Vagina (tissue), 2 donors: ENCODE measurements at regions not wholly inside any gene's neighbourhood (a gene's known extent, or its start where the extent isn't known, plus 50 kb on each side); places are given as distances from the start of the nearest gene placed in this dataset.

ENCODE experiments used
- DNase-seq, 2 donors: peaks; one replicate each; pipeline ENCODE4 v3.0.0-alpha.2; 2017; ENCODE audit errors: extremely low spot score in 2 of 2
- H3K27ac ChIP-seq: fragments of 200-600 bp; sonication (generic); one replicate; pipeline ENCODE4 v1.5.1; 2019
- H3K27me3 ChIP-seq: fragments of 200-600 bp; sonication (generic); one replicate; pipeline ENCODE4 v1.5.1; 2019
- H3K36me3 ChIP-seq, 2 donors: fragments of 200-600 bp; sonication (generic); one replicate each; pipeline ENCODE4 v1.5.1; 2017 to 2019
- H3K4me1 ChIP-seq: fragments of 200-600 bp; sonication (generic); one replicate; pipeline ENCODE4 v1.5.1; 2019
- H3K4me3 ChIP-seq, 2 donors: fragments of 200-600 bp; sonication (generic); 1 replicate in 1 of 2; 2 replicates in 1 of 2; pipeline ENCODE4 v1.5.1; 2016 to 2019
- H3K9me3 ChIP-seq: fragments of 200-600 bp; sonication (generic); one replicate; pipeline ENCODE4 v1.5.1; 2019
- CTCF ChIP-seq, 3 experiments: fragments of 450-650 bp in 2 of 3; fragments of 200-600 bp in 1 of 3; sonication (generic) in 1 of 3; IDR thresholded peaks; one replicate each; pipeline ENCODE4 v1.5.1; 2017 to 2019; ENCODE audit warnings: antibody characterized with exemption in 3 of 3, mild to moderate bottlenecking in 2 of 3, moderate library complexity in 2 of 3
- POLR2A ChIP-seq, 2 donors: fragments of 450-650 bp; IDR thresholded peaks; one replicate each; pipeline ENCODE4 v1.6.1; 2017; ENCODE audit warnings: antibody characterized with exemption in 2 of 2, mild to moderate bottlenecking in 2 of 2, moderate library complexity in 2 of 2
- POLR2AphosphoS5 ChIP-seq, 2 donors: sonication (generic); formaldehyde crosslinking; IDR thresholded peaks; one replicate each; pipeline ENCODE4 v1.9.0; 2017; ENCODE audit warnings: antibody characterized with exemption in 2 of 2, mild to moderate bottlenecking in 2 of 2, low read depth in 1 of 2; ENCODE audit not compliant: insufficient read depth in 1 of 2
- intact Hi-C: fragments of 100-400 bp; cut with DNase I; formaldehyde crosslinking; loops from one replicate; pipeline ENCODE4 v1.15.1; 2023

GRCh38 chr7:25444991-25445390 is 216.7 kb upstream of the NPVF start:
- TF ChIP-seq POLR2AphosphoS5 (IDR thresholded peaks at IDR 0.05; ENCODE audit: insufficient read depth in 1 of 2, low read depth in 1 of 2): no peak
- TF ChIP-seq CTCF (IDR thresholded peaks at IDR 0.05): no peak
- no peak for TF ChIP-seq POLR2A (IDR thresholded peaks at IDR 0.05)
- H3K27ac ChIP-seq: no peak overlapping the region
- no peaks in the 10 kb centered on the region for H3K4me1 ChIP-seq
- H3K27me3 ChIP-seq: no peaks in the 10 kb centered on the region
- no peak overlapping the region for H3K4me3 ChIP-seq
- H3K36me3 ChIP-seq: no peaks in the 10 kb centered on the region
- intact Hi-C loops: no loop called here
- no peaks in the 10 kb centered on the region for H3K9me3 ChIP-seq
- no peak for DNase-seq

GRCh38 chr7:25448301-25448700 is 220.0 kb upstream of the NPVF start:
- Histone ChIP-seq H3K9me3 (no peaks in the 10 kb centered on the region), H3K4me1 (no peaks in the 10 kb centered on the region), H3K27ac (no peak overlapping the region), H3K4me3 (no peak overlapping the region), H3K27me3 (no peaks in the 10 kb centered on the region), H3K36me3 (no peaks in the 10 kb centered on the region)
- no peak for DNase-seq
- intact Hi-C loops: no loop called here
- TF ChIP-seq POLR2AphosphoS5 (IDR thresholded peaks at IDR 0.05; ENCODE audit: insufficient read depth in 1 of 2, low read depth in 1 of 2): no peak

GRCh38 chr7:25454020-25454419 is 225.7 kb upstream of the NPVF start:
- DNase-seq: no peak
- intact Hi-C loops: no loop called here
- TF ChIP-seq POLR2A (IDR thresholded peaks at IDR 0.05) (no peak), CTCF (IDR thresholded peaks at IDR 0.05) (no peak), POLR2AphosphoS5 (IDR thresholded peaks at IDR 0.05; ENCODE audit: insufficient read depth in 1 of 2, low read depth in 1 of 2) (no peak)
- Histone ChIP-seq H3K36me3 (no peaks in the 10 kb centered on the region), H3K9me3 (no peaks in the 10 kb centered on the region), H3K4me3 (no peak overlapping the region), H3K27me3 (no peaks in the 10 kb centered on the region), H3K27ac (no peak overlapping the region), H3K4me1 (peaks cover 18% of the 10 kb centered on the region)

GRCh38 chr7:25454562-25455041 is 226.3 kb upstream of the NPVF start:
- Histone ChIP-seq H3K9me3 (no peaks in the 10 kb centered on the region), H3K27me3 (no peaks in the 10 kb centered on the region), H3K4me1 (peaks cover 18% of the 10 kb centered on the region), H3K27ac (no peak overlapping the region), H3K4me3 (no peak overlapping the region), H3K36me3 (no peaks in the 10 kb centered on the region)
- intact Hi-C loops: no loop called here
- no peak for TF ChIP-seq POLR2A (IDR thresholded peaks at IDR 0.05)
- TF ChIP-seq POLR2AphosphoS5 (IDR thresholded peaks at IDR 0.05; ENCODE audit: insufficient read depth in 1 of 2, low read depth in 1 of 2): no peak
- TF ChIP-seq CTCF (IDR thresholded peaks at IDR 0.05): no peak
- no peak for DNase-seq

GRCh38 chr7:25455683-25456251 is 227.5 kb upstream of the NPVF start:
- intact Hi-C loops: no loop called here
- Histone ChIP-seq H3K9me3 (no peaks in the 10 kb centered on the region), H3K4me3 (no peak overlapping the region), H3K27ac (no peak overlapping the region), H3K27me3 (no peaks in the 10 kb centered on the region), H3K4me1 (peaks cover 18% of the 10 kb centered on the region), H3K36me3 (no peaks in the 10 kb centered on the region)
- DNase-seq: no peak
- TF ChIP-seq CTCF (IDR thresholded peaks at IDR 0.05) (no peak), POLR2A (IDR thresholded peaks at IDR 0.05) (no peak)
